ENCODE measurements at regions not wholly inside any gene's neighbourhood (a gene's known extent, or its start where the extent isn't known, plus 50 kb on each side); places are given as distances from the start of the nearest gene placed in this dataset.
A peak's percentile ranks its signal among the peaks of the same experiment; 100 is the strongest.
"Not testable (repeated sequence)": the region's sequence is repeated elsewhere in the genome, so short reads cannot be mapped to it uniquely, and the experiment has no call there.

DNA sequence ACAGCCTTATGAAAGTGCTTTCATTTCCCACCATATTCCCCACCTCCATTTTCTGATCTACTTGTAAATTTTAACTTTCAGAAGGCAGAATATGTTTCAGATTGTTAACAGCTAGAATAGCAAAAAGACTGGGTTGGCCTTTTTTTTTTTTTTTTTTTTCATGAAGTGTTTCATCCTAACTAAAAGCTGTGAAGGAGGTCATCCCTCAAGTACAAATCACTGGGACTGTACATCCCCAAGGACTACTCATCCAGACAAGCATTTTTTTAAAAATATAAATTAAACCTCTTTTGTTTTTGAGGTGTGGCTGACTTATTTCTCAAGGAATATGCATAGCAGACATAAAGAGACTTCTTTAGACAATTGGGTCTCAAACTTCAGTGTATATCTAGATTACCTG, 542.1 kb upstream of the TUSC1 start:
- no peak for DNase-seq

DNA sequence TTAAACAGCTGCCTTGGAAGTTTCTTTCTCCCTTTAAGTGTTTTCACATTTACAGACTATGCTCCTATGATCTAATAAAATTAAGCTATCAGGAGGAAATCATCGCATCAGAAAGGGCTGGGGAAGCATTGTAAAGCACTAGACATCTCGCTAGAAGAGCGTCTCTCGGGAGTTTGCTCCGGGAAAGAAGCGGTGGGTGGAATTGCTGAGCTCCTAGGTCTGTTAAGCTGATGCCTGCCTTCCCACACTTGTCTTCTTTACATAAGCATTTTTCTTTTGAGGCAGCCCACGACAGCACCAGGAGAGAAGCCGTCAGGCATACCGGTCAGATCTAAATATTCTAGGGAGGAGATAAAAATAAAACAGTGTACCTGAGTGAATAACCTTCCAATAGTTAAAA, 541.7 kb upstream of the TUSC1 start:
- no peak for DNase-seq

GRCh38 chr9:26216702-26217101, 538.5 kb upstream of the TUSC1 start:
- no peak for DNase-seq

GRCh38 chr9:26214713-26215444, 536.6 kb upstream of the TUSC1 start:
- not testable (repeated sequence) for DNase-seq

- no peak for DNase-seq
Observed at GRCh38 chr9:26210338-26210851, 532.2 kb upstream of the TUSC1 start.

DNA sequence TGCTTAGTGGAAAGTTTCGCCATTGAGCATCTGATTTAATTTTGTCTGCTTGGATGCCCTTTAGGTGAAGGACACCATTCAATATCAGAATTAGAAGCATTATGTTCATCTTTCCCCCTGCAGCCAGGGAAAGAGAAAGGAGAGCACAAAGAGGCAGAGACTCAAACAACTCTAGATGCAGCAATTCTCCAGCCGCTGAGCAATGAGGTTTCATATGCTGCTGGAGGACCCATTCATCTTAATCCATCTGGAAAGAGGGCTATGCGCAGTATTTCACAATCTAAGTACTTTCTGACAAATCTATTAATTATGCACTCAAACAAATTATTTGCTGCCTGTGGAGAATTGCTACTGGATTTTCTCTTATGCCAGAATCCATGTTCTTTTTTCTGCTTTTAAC, 527.0 kb upstream of the TUSC1 start:
- no peak for DNase-seq

DNA sequence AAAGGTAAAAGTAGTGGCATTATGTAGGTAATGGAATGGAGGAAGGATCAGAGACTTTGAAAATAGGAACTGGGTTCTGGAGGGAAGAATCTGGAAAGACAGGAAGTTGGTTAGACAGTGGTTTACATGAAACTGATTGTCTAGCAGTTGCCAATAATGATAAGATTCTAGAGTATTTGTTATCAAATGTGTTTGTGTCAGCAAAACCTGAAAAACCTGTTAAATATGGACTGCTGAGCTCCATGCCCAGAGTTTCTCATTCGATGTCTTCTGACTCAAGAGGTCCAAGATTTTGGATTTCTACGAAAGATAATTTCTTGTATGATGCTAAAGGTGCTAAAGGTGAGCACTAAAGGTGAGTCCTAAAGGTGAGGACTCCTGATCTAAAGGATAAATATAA, 515.0 kb upstream of the TUSC1 start:
- no peak for DNase-seq

DNA sequence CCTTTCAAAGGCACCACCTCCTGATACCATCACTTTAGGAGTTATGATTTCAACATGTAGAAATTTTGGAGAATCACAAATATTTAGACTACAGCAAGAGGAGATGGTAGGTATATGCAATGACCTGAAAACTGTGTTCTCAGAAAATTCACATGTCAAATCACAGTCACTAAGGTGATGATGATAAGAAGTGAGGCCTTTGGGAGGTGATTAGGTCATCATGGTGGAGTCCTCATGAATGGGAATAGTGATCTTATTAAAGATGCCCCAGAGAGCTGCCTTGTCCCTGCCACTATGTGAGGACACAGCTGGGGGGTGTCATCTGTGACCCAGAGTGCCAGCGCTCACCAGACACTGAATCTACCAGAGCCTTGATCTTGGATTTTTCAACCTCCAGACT, 513.5 kb upstream of the TUSC1 start:
- no peak for DNase-seq

GRCh38 chr9:26181836-26182235, 503.6 kb upstream of the TUSC1 start:
- no peak for DNase-seq

DNA sequence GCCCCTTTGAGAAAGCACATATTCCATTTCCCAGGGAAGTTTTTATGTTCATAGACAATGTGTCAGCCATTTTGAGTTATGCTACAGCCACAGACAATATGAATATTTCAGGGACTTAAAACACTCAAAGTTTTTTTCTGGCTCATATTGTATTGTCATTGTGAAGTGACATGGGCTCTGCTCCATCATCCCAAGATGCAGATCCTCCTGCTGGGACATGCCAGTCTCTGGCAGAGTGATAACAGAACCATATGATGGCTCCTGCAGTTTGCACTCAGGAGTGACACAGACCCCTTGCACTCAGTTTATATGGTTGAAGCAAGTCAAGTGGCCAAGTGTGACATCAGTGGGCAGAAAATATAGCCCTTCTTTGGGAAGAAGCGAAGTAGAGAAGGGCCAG, 498.4 kb upstream of the TUSC1 start:
- no peak for DNase-seq

DNA sequence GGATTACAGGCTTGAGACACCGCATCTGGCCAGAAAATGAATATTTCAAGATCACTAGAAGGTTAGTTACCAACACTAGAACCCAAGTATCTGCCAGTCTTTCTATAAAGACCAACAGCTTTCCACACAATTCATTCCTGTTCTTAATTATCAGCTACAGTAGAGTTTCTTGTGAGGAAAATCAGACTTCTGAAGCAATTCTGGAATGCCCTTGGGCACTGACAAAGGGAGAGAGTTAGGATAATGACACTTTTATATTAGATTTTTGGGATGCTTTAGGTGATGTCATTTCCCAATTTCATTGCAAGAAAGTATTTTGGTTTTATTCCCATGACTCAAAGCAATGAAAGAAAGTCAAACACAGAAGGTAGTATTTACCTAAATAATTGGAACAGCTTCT, 497.0 kb upstream of the TUSC1 start:
- no peak for DNase-seq

GRCh38 chr9:26172301-26172700, 494.1 kb upstream of the TUSC1 start:
- DNase-seq, result no peak

- no peak for DNase-seq
Observed at GRCh38 chr9:26171691-26172090, 493.4 kb upstream of the TUSC1 start.

DNA sequence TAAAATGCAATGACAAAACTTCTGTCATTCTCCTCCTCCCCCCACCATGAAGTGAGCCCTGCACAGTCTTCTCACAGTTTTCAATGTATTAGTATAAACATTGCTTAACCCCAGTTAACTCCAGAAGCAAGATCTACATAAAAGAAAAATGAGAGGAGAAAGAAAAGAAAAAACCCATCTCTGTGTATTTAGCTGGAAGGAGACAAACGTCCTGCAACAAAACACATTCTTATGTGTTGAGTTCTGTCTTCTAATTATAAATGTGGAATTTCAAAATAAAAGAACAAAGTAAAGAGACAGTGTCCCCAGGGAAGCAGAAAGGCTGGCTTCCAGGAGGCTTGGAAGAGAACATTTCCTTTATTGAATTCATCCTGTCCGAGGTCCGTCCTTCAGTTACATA, 491.9 kb upstream of the TUSC1 start:
- DNase-seq, result no peak

DNA sequence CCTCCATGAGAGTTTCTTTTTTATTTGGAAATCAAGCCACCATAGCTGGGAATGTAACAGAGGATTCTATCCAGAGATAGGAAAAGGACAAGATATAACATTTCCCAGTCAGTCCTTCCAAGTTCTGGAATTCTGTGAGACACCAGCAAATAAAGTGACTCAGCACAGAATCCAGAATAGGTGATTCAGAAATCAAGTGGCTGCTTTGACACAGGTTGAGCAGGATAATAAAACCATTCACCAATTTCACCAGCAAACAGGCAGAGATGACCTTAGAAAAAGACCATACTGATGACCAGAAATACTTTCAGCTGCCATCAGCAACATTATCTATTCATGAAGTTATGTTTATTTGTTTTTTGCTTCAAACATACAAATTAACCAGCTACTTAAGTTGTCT, 491.5 kb upstream of the TUSC1 start:
- DNase-seq, result no peak

GRCh38 chr9:26166537-26166936, 488.3 kb upstream of the TUSC1 start:
- no peak for DNase-seq

- DNase-seq, result no peak
Observed at GRCh38 chr9:26165426-26165825, 487.2 kb upstream of the TUSC1 start.

DNA sequence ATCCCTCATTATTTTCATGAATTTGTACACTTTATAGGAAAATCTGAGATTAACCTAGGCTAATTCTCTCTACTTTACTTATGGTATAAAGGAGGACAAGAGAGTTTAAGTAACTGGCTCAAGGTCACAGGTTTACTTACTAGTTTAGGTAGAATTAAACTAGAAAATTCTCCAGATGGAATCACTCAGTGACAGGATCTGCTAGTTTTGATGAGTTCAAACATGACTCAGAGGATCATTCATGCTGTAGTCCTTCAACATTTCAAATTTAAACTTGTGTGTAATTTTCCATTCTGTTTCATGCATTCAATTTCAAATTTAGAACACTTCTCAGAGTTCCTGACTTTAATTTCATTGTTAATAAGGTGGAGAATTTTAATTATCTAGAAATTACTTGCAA, 485.7 kb upstream of the TUSC1 start:
- peak; percentile 37 for DNase-seq

DNA sequence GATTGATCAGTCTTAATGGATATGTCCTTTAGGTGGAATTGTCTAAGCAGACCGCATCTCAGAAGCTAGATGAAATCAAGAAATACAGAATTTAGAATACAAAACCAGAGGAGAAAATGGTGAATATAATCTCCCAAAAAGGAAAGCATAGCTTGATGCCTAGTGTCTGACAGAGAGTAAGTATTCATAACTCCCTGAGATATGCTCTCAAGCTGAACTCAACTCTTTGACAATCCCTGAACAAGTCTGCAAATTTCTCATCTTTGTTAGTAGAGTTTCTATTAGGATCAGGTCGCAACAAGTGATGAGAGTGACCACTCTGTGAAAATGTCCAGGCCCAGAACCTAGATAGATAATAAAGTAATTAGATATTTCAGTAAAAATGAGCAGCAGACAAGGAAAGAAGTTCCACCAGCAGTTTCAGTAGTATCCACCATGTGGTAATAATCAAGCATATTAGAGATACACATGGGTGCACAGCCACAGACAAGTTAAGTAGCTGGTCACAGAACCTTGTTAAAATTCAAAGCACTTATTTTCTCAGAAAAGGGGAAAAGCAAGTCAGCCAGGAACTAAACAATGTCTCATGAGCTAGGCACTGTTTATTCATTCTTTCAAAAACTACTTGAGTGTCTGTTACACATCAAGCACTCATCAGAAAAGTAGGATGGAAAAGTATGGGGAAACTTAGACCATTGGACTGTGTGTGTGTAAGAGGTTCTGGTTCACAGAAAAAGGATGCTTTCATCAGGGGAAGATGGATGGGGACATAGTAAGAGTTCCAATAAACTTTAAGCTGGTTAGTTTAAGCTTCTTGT, 481.5 kb upstream of the TUSC1 start:
- DNase-seq, result no peak

GRCh38 chr9:26158631-26159150, 480.4 kb upstream of the TUSC1 start:
- no peak for DNase-seq

- no peak for DNase-seq
Observed at GRCh38 chr9:26157411-26157810, 479.2 kb upstream of the TUSC1 start.

- DNase-seq, result no peak
Observed at GRCh38 chr9:26152350-26152749, 474.1 kb upstream of the TUSC1 start.

- DNase-seq, result no peak
Observed at GRCh38 chr9:26148128-26148527, 469.9 kb upstream of the TUSC1 start.

DNA sequence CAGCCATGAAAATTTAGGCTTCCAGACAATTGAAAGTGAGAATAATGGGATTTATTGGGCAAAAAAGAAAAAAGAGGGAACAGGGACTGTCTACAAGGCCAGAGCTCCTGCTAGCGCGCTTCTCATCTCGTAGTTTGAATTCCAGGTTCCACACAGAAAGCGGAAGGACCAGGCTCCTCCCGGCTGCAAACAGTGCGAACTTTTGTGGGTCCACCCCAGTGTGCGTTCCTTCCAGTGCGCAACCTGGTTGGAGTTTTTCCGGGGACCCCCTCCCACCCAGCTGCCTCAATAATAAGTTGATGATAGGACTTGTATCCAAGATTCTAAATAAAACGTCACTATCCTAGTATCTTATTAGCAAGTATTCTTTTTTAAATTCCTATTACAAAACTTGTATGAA, 467.7 kb upstream of the TUSC1 start:
- no peak for DNase-seq
